Panc1 (cell line): ENCODE measurements at regions not wholly inside any gene's neighbourhood (a gene's known extent, or its start where the extent isn't known, plus 50 kb on each side); places are given as distances from the start of the nearest gene placed in this dataset.

ENCODE experiments used
- ATAC-seq: fragments of 200-7000 bp; cut with Tn5 transposase; 2 replicates; pipeline ENCODE4 v1.9.1; 2020; ENCODE audit warnings: mild to moderate bottlenecking, moderate library complexity
- BruUV-seq: library from RNA; stranded (reverse); fragments of 400-500 nt; replicated peaks from 2 replicates; lab custom pipeline; 2021; lab: Mats Ljungman, UMichigan
- CTCF ChIA-PET: fragments of 300-600 bp; sonication (Branson Sonifier 250); formaldehyde crosslinking; loops from one replicate; lab custom pipeline; 2022; ENCODE audit warnings: antibody characterized with exemption; lab: Charles Lee
- POLR2A ChIA-PET: fragments of 300-600 bp; sonication (Branson Sonifier 250); formaldehyde crosslinking; loops from one replicate; lab custom pipeline; 2022; ENCODE audit warnings: antibody characterized with exemption; lab: Charles Lee
- DNase-seq: peaks from one replicate; pipeline ENCODE4 v3.0.0-alpha.2; 2010; ENCODE audit warnings: low read depth, low spot score
- H3K27ac ChIP-seq: 2 replicates; pipeline ENCODE4 v1.5.1; 2011; ENCODE audit warnings: mild to moderate bottlenecking, low read length, inconsistent platforms
- H3K27me3 ChIP-seq: fragments of 200-500 bp; sonication (Bioruptor generic); 2 replicates; pipeline ENCODE4 v1.6.0; 2014; ENCODE audit warnings: low read length, inconsistent platforms; ENCODE audit not compliant: control insufficient read depth, insufficient read depth
- H3K36me3 ChIP-seq: fragments of 200-500 bp; sonication (Bioruptor generic); 2 replicates; pipeline ENCODE4 v1.5.1; 2014; ENCODE audit warnings: inconsistent platforms, mild to moderate bottlenecking, low read length, moderate library complexity; ENCODE audit not compliant: control insufficient read depth, insufficient read depth
- H3K4me1 ChIP-seq: 2 replicates; pipeline ENCODE4 v1.5.1; 2011; ENCODE audit warnings: inconsistent platforms, mild to moderate bottlenecking, low read length, moderate library complexity; ENCODE audit not compliant: control insufficient read depth, insufficient read depth
- H3K4me3 ChIP-seq, 2 experiments: 2 replicates each; pipeline ENCODE4 v1.5.1; 2011 to 2012; ENCODE audit warnings: low read depth in 2 of 2, low read length in 2 of 2, mild to moderate bottlenecking in 2 of 2, inconsistent platforms in 1 of 2, moderate library complexity in 1 of 2
- H3K9me3 ChIP-seq: fragments of 200-500 bp; sonication (Bioruptor generic); 2 replicates; pipeline ENCODE4 v1.5.1; 2014; ENCODE audit warnings: low read depth, mild to moderate bottlenecking, inconsistent platforms, low read length, moderate library complexity; ENCODE audit not compliant: control insufficient read depth, insufficient read depth
- POLR2AphosphoS5 ChIP-seq: IDR thresholded peaks from 2 replicates; pipeline ENCODE4 v1.6.1; 2012; ENCODE audit warnings: mild to moderate bottlenecking, low read depth, low read length, moderate library complexity
- SIN3A ChIP-seq: IDR thresholded peaks from 2 replicates; pipeline ENCODE4 v1.6.1; 2012; ENCODE audit warnings: low read depth, mild to moderate bottlenecking, low read length, moderate library complexity, borderline replicate concordance; ENCODE audit not compliant: insufficient read depth
- TCF7L2 ChIP-seq: IDR thresholded peaks from 2 replicates; pipeline ENCODE4 v1.6.1; 2011; ENCODE audit warnings: mild to moderate bottlenecking, low read depth, low read length, inconsistent platforms
- in situ Hi-C: cut with HindIII; loops from 2 replicates; pipeline ENCODE4 v1.10.0; 2016; ENCODE audit warnings: low sequenced_read_pairs, low pct_unique_long_range_greater_than_20kb
- intact Hi-C: fragments of 100-400 bp; cut with micrococcal nuclease; formaldehyde crosslinking; loops from one replicate; pipeline ENCODE4 v1.10.0; 2022; ENCODE audit not compliant: unreplicated experiment
- TF ChIP-seq, protein P1 (sequence below), 2 experiments: IDR thresholded peaks; 2 replicates each; pipeline ENCODE4 v1.6.1; 2011 to 2012; ENCODE audit warnings: low read depth in 2 of 2, control low read depth in 1 of 2, low read length in 1 of 2, mild to moderate bottlenecking in 1 of 2, moderate library complexity in 1 of 2; ENCODE audit not compliant: insufficient read depth in 1 of 2
- TF ChIP-seq, protein P2 (sequence below): fragments of 450-650 bp; IDR thresholded peaks from 2 replicates; pipeline ENCODE4 v1.5.1; 2017; ENCODE audit warnings: mild to moderate bottlenecking

DNA sequence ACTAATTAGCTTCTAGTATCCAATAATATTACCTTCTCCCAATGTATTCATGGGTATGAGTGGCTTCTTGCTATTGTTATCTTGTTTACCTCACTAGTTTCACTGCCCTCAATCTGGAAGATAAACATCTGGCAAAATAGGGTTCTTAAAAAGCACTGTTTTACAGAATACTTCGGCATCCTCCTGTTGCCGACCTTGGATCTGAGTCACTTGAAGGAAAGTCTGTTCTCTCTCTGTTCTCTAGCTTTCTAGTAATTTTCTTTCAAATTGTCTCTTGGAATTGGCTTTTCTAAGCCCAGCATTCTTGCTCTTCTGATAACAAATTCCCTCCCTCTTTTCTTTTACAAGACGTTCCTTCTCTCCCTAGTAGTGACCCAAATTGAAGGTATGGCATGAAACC lies 189.5 kb downstream of the KITLG start:
- DNase-seq (no peak), ATAC-seq (no peak)
- H3K36me3 ChIP-seq: no peaks in the 10 kb centered on the region
- in situ Hi-C loops: no loop called here
- no peak overlapping the region for H3K27ac ChIP-seq
- POLR2A ChIA-PET: no interaction called here
- intact Hi-C loops: no loop called here
- H3K4me3 ChIP-seq: no peak overlapping the region
- H3K4me1 ChIP-seq: no peaks in the 10 kb centered on the region
- no peaks in the 10 kb centered on the region for H3K9me3 ChIP-seq
- TF ChIP-seq, protein P1, sequence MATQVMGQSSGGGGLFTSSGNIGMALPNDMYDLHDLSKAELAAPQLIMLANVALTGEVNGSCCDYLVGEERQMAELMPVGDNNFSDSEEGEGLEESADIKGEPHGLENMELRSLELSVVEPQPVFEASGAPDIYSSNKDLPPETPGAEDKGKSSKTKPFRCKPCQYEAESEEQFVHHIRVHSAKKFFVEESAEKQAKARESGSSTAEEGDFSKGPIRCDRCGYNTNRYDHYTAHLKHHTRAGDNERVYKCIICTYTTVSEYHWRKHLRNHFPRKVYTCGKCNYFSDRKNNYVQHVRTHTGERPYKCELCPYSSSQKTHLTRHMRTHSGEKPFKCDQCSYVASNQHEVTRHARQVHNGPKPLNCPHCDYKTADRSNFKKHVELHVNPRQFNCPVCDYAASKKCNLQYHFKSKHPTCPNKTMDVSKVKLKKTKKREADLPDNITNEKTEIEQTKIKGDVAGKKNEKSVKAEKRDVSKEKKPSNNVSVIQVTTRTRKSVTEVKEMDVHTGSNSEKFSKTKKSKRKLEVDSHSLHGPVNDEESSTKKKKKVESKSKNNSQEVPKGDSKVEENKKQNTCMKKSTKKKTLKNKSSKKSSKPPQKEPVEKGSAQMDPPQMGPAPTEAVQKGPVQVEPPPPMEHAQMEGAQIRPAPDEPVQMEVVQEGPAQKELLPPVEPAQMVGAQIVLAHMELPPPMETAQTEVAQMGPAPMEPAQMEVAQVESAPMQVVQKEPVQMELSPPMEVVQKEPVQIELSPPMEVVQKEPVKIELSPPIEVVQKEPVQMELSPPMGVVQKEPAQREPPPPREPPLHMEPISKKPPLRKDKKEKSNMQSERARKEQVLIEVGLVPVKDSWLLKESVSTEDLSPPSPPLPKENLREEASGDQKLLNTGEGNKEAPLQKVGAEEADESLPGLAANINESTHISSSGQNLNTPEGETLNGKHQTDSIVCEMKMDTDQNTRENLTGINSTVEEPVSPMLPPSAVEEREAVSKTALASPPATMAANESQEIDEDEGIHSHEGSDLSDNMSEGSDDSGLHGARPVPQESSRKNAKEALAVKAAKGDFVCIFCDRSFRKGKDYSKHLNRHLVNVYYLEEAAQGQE (IDR thresholded peaks at IDR 0.05; ENCODE audit: insufficient read depth in 1 of 2, low read depth in 2 of 2, low read length in 1 of 2): no peak
- TF ChIP-seq, protein P2, sequence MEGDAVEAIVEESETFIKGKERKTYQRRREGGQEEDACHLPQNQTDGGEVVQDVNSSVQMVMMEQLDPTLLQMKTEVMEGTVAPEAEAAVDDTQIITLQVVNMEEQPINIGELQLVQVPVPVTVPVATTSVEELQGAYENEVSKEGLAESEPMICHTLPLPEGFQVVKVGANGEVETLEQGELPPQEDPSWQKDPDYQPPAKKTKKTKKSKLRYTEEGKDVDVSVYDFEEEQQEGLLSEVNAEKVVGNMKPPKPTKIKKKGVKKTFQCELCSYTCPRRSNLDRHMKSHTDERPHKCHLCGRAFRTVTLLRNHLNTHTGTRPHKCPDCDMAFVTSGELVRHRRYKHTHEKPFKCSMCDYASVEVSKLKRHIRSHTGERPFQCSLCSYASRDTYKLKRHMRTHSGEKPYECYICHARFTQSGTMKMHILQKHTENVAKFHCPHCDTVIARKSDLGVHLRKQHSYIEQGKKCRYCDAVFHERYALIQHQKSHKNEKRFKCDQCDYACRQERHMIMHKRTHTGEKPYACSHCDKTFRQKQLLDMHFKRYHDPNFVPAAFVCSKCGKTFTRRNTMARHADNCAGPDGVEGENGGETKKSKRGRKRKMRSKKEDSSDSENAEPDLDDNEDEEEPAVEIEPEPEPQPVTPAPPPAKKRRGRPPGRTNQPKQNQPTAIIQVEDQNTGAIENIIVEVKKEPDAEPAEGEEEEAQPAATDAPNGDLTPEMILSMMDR: no peak
- TF ChIP-seq SIN3A: no peak
- no peak for TF ChIP-seq TCF7L2
- TF ChIP-seq POLR2AphosphoS5: no peak
- CTCF ChIA-PET: no interaction called here
- H3K27me3 ChIP-seq: no peaks in the 10 kb centered on the region
- BruUV-seq: no TSS peak

DNA sequence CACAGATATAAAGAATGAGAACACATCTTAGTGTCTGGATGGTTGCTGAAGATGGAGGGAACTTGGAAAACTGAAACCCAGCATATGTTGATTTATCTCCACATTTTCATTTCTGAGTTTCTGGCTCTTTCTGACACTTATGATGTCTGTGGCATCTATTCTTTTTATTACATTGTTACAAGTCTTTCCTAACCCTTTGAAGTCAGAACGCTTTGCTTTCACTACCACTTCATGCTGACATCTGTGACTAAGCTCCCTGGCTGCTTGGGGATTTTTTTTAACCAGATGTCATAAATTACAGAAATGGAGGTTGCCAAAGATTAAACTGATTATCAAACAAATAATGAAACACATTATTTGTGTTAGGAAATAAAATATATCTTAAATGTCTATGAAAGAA lies 188.7 kb downstream of the KITLG start:
- ChIA-PET CTCF (no interaction called here), POLR2A (no interaction called here)
- in situ Hi-C loops (no loop called here), intact Hi-C loops (no loop called here)
- Histone ChIP-seq H3K4me1 (no peaks in the 10 kb centered on the region), H3K36me3 (no peaks in the 10 kb centered on the region), H3K4me3 (no peak overlapping the region), H3K27me3 (no peaks in the 10 kb centered on the region), H3K9me3 (no peaks in the 10 kb centered on the region), H3K27ac (no peak overlapping the region)
- DNase-seq: no peak
- no TSS peak for BruUV-seq
- TF ChIP-seq SIN3A (no peak), TCF7L2 (peak; percentile 63)
- no peak for ATAC-seq

DNA sequence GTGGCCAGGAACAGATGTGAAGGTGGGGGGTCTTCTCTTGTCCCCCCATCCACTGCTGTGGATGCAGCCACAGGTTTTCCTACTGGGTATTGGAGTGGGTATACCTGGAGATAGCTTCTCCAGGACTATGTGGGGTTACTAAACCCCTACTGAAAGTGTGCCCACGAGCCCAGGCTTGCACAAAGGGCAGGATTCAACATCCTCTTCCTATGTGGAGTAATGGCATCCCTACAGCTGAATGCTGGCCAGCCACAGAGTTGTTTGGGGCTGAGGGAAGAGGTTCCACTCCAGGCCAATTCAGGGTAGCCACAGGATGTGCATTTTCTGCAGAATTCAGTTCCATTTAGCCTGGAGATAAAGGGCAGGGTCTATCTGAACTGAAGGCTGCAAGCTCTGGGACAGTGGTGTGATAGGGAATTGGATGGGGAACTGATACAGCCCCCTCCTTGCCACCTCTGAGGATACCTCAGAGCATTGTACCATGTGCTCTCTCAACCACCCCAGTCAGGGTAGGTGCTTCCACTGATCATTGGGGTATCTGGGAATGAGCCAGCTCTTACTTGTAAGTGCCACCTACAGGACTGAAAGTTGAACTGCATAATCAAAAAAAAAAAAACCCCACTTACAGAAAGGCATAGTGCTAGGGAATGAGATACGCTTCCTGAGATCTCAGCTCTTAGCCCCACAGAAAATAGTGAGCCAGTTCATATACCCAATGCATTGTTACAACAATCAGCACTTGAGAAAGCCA lies 187.1 kb downstream of the KITLG start:
- POLR2A ChIA-PET: no interaction called here
- TF ChIP-seq, protein P2: peak; percentile 32; the same call in 1 of the 2 replicates
- TF ChIP-seq, protein P1 (IDR thresholded peaks at IDR 0.05; ENCODE audit: insufficient read depth in 1 of 2, low read depth in 2 of 2, low read length in 1 of 2): no peak
- in situ Hi-C loops (no loop called here), intact Hi-C loops (no loop called here)
- Histone ChIP-seq H3K27me3 (no peaks in the 10 kb centered on the region), H3K36me3 (no peaks in the 10 kb centered on the region), H3K4me3 (no peak overlapping the region), H3K4me1 (no peaks in the 10 kb centered on the region), H3K27ac (no peak overlapping the region), H3K9me3 (no peaks in the 10 kb centered on the region)
- CTCF ChIA-PET: interaction anchor here (0.6 to 0.7 kb wide), 6 partner anchors 38 to 670 kb away, joined by 3 to 5 read pairs (median 4); no protein-coding TSS in a partner anchor
- BruUV-seq: no TSS peak
- ATAC-seq (no peak), DNase-seq (no peak)
